Erythroblast (primary cell): ENCODE measurements at regions not wholly inside any gene's neighbourhood (a gene's known extent, or its start where the extent isn't known, plus 50 kb on each side); places are given as distances from the start of the nearest gene placed in this dataset.

Source experiments
- GATA1 ChIP-seq: IDR thresholded peaks from 2 replicates; pipeline ENCODE4 v1.6.1; 2011; ENCODE audit warnings: low read depth, mild to moderate bottlenecking, control low read depth, low read length, moderate library complexity
- POLR2A ChIP-seq: IDR thresholded peaks from 2 replicates; pipeline ENCODE4 v1.6.1; 2011; ENCODE audit warnings: mild to moderate bottlenecking, low read length

GRCh38 chr5:89452081-89452480 lies 569.1 kb upstream of the MEF2C start:
- no peak for TF ChIP-seq POLR2A
- TF ChIP-seq GATA1: no peak
